ENCODE measurements at regions not wholly inside any gene's neighbourhood (a gene's known extent, or its start where the extent isn't known, plus 50 kb on each side); places are given as distances from the start of the nearest gene placed in this dataset.

GRCh38 chr15:94925680-94926079, 694.3 kb downstream of the MCTP2 start:
- no peak for DNase-seq (ENCODE audit: low read depth in 1 of 2, low spot score in 1 of 2)
- Histone ChIP-seq H3K4me1 (ENCODE audit: low read depth) (no peaks in the 10 kb centered on the region), H3K9me3 (ENCODE audit: low read depth) (no peaks in the 10 kb centered on the region), H3K27ac (no peak overlapping the region), H3K4me3 (no peak overlapping the region), H3K36me3 (no peaks in the 10 kb centered on the region), H3K27me3 (no peaks in the 10 kb centered on the region)
- TF ChIP-seq CTCF (IDR thresholded peaks at IDR 0.05; ENCODE audit: low read depth, low read length) = no peak

GRCh38 chr15:94927003-94927402, 695.6 kb downstream of the MCTP2 start:
- TF ChIP-seq CTCF (IDR thresholded peaks at IDR 0.05; ENCODE audit: low read depth, low read length) = no peak

GRCh38 chr15:94929282-94929681, 697.9 kb downstream of the MCTP2 start:
- TF ChIP-seq CTCF (IDR thresholded peaks at IDR 0.05; ENCODE audit: low read depth, low read length) = no peak
- no peak overlapping the region for H3K4me3 ChIP-seq

More at GRCh38 chr15:94927003-94927402, 695.6 kb downstream of the MCTP2 start:
- Histone ChIP-seq H3K4me1 (ENCODE audit: low read depth) (no peaks in the 10 kb centered on the region), H3K4me3 (no peak overlapping the region), H3K36me3 (no peaks in the 10 kb centered on the region), H3K27ac (no peak overlapping the region), H3K9me3 (ENCODE audit: low read depth) (no peaks in the 10 kb centered on the region), H3K27me3 (no peaks in the 10 kb centered on the region)
- DNase-seq (ENCODE audit: low read depth in 1 of 2, low spot score in 1 of 2) = no peak

GRCh38 chr15:94930441-94930840, 699.1 kb downstream of the MCTP2 start:
- H3K9me3 ChIP-seq (ENCODE audit: low read depth) = no peaks in the 10 kb centered on the region
- H3K27ac ChIP-seq = no peak overlapping the region
- no peaks in the 10 kb centered on the region for H3K36me3 ChIP-seq
- no peaks in the 10 kb centered on the region for H3K27me3 ChIP-seq
- TF ChIP-seq CTCF (IDR thresholded peaks at IDR 0.05; ENCODE audit: low read depth, low read length) = no peak
- H3K4me3 ChIP-seq = no peak overlapping the region
- H3K4me1 ChIP-seq (ENCODE audit: low read depth) = no peaks in the 10 kb centered on the region
- DNase-seq (ENCODE audit: low read depth in 1 of 2, low spot score in 1 of 2) = no peak

More at GRCh38 chr15:94929282-94929681, 697.9 kb downstream of the MCTP2 start:
- Histone ChIP-seq H3K9me3 (ENCODE audit: low read depth) (no peaks in the 10 kb centered on the region), H3K27ac (no peak overlapping the region), H3K27me3 (no peaks in the 10 kb centered on the region), H3K36me3 (no peaks in the 10 kb centered on the region), H3K4me1 (ENCODE audit: low read depth) (no peaks in the 10 kb centered on the region)
- no peak for DNase-seq (ENCODE audit: low read depth in 1 of 2, low spot score in 1 of 2)

DNA sequence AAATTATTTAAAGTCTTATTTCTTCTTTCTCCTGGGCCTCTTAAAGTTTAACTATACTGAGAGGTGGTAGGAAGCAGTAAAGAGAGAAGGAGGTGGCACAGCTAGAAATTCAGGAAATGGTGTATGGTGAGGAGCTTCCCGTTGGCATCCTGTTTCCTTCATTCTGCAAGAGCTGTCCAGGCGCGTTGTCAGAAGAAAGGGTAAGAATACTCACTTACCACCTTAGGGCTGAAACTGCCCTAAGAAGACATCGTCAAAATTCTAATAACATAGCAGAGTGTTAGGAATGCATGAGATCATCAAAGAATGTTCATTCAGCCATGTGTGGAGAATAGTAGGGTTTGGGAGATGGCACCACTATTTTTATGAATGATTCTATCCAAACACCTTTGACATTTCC, 699.6 kb downstream of the MCTP2 start:
- Histone ChIP-seq H3K4me3 (no peak overlapping the region), H3K27ac (no peak overlapping the region), H3K36me3 (no peaks in the 10 kb centered on the region), H3K27me3 (no peaks in the 10 kb centered on the region), H3K9me3 (ENCODE audit: low read depth) (no peaks in the 10 kb centered on the region), H3K4me1 (ENCODE audit: low read depth) (no peaks in the 10 kb centered on the region)
- no peak for DNase-seq (ENCODE audit: low read depth in 1 of 2, low spot score in 1 of 2)
- TF ChIP-seq CTCF (IDR thresholded peaks at IDR 0.05; ENCODE audit: low read depth, low read length) = no peak

- H3K9me3 ChIP-seq (ENCODE audit: low read depth) = no peaks in the 10 kb centered on the region
- H3K4me1 ChIP-seq (ENCODE audit: low read depth) = no peaks in the 10 kb centered on the region
- no peak for TF ChIP-seq CTCF (IDR thresholded peaks at IDR 0.05; ENCODE audit: low read depth, low read length)
- no peaks in the 10 kb centered on the region for H3K36me3 ChIP-seq
- H3K27me3 ChIP-seq = no peaks in the 10 kb centered on the region
- H3K27ac ChIP-seq = no peak overlapping the region
- no peak for DNase-seq (ENCODE audit: low read depth in 1 of 2, low spot score in 1 of 2)
- no peak overlapping the region for H3K4me3 ChIP-seq
These were observed 703.1 kb downstream of the MCTP2 start for GRCh38 chr15:94934440-94934839.

Measured in cardiac muscle cell (in vitro differentiated cells and primary cell).